ENCODE measurements at regions not wholly inside any gene's neighbourhood (a gene's known extent, or its start where the extent isn't known, plus 50 kb on each side); places are given as distances from the start of the nearest gene placed in this dataset.

- TF ChIP-seq, protein P1, sequence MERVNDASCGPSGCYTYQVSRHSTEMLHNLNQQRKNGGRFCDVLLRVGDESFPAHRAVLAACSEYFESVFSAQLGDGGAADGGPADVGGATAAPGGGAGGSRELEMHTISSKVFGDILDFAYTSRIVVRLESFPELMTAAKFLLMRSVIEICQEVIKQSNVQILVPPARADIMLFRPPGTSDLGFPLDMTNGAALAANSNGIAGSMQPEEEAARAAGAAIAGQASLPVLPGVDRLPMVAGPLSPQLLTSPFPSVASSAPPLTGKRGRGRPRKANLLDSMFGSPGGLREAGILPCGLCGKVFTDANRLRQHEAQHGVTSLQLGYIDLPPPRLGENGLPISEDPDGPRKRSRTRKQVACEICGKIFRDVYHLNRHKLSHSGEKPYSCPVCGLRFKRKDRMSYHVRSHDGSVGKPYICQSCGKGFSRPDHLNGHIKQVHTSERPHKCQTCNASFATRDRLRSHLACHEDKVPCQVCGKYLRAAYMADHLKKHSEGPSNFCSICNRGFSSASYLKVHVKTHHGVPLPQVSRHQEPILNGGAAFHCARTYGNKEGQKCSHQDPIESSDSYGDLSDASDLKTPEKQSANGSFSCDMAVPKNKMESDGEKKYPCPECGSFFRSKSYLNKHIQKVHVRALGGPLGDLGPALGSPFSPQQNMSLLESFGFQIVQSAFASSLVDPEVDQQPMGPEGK (CRISPR knock-in tag; IDR thresholded peaks at IDR 0.05; ENCODE audit: borderline replicate concordance) = no peak
- no peak for TF ChIP-seq FOXP4 (CRISPR knock-in tag; IDR thresholded peaks at IDR 0.05; ENCODE audit: borderline replicate concordance)
- TF ChIP-seq, protein P2, sequence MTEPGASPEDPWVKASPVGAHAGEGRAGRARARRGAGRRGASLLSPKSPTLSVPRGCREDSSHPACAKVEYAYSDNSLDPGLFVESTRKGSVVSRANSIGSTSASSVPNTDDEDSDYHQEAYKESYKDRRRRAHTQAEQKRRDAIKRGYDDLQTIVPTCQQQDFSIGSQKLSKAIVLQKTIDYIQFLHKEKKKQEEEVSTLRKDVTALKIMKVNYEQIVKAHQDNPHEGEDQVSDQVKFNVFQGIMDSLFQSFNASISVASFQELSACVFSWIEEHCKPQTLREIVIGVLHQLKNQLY (CRISPR knock-in tag; conservative IDR thresholded peaks at IDR 0.05) = no peak
- TF ChIP-seq, protein P3, sequence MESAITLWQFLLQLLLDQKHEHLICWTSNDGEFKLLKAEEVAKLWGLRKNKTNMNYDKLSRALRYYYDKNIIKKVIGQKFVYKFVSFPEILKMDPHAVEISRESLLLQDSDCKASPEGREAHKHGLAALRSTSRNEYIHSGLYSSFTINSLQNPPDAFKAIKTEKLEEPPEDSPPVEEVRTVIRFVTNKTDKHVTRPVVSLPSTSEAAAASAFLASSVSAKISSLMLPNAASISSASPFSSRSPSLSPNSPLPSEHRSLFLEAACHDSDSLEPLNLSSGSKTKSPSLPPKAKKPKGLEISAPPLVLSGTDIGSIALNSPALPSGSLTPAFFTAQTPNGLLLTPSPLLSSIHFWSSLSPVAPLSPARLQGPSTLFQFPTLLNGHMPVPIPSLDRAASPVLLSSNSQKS (CRISPR knock-in tag; IDR thresholded peaks at IDR 0.05) = no peak
- TF ChIP-seq, protein P4, sequence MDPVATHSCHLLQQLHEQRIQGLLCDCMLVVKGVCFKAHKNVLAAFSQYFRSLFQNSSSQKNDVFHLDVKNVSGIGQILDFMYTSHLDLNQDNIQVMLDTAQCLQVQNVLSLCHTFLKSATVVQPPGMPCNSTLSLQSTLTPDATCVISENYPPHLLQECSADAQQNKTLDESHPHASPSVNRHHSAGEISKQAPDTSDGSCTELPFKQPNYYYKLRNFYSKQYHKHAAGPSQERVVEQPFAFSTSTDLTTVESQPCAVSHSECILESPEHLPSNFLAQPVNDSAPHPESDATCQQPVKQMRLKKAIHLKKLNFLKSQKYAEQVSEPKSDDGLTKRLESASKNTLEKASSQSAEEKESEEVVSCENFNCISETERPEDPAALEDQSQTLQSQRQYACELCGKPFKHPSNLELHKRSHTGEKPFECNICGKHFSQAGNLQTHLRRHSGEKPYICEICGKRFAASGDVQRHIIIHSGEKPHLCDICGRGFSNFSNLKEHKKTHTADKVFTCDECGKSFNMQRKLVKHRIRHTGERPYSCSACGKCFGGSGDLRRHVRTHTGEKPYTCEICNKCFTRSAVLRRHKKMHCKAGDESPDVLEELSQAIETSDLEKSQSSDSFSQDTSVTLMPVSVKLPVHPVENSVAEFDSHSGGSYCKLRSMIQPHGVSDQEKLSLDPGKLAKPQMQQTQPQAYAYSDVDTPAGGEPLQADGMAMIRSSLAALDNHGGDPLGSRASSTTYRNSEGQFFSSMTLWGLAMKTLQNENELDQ (CRISPR knock-in tag; IDR thresholded peaks at IDR 0.05; ENCODE audit: borderline replicate concordance) = no peak
- TF ChIP-seq PTRF (tag; IDR thresholded peaks at IDR 0.05) = no peak
- no peak for TF ChIP-seq MEF2D (tag; conservative IDR thresholded peaks at IDR 0.05; ENCODE audit: low read depth)
- no peak for TF ChIP-seq ZNF79 (CRISPR knock-in tag; IDR thresholded peaks at IDR 0.05; ENCODE audit: low read depth)
- TF ChIP-seq NR2C1 (IDR thresholded peaks at IDR 0.05) = no peak
- TF ChIP-seq NR2C1 (tag; IDR thresholded peaks at IDR 0.05) = no peak
- TF ChIP-seq KAT2B (IDR thresholded peaks at IDR 0.05; ENCODE audit: low read depth, low read length) = no peak
- no peak for TF ChIP-seq CTBP1 (IDR thresholded peaks at IDR 0.05; ENCODE audit: borderline replicate concordance)
- TF ChIP-seq SMAD3 (CRISPR knock-in tag; conservative IDR thresholded peaks at IDR 0.05) = no peak
- TF ChIP-seq SPI1 (IDR thresholded peaks at IDR 0.05; ENCODE audit: borderline replicate concordance, low read depth, low read length) = no peak
- TF ChIP-seq, protein P5, sequence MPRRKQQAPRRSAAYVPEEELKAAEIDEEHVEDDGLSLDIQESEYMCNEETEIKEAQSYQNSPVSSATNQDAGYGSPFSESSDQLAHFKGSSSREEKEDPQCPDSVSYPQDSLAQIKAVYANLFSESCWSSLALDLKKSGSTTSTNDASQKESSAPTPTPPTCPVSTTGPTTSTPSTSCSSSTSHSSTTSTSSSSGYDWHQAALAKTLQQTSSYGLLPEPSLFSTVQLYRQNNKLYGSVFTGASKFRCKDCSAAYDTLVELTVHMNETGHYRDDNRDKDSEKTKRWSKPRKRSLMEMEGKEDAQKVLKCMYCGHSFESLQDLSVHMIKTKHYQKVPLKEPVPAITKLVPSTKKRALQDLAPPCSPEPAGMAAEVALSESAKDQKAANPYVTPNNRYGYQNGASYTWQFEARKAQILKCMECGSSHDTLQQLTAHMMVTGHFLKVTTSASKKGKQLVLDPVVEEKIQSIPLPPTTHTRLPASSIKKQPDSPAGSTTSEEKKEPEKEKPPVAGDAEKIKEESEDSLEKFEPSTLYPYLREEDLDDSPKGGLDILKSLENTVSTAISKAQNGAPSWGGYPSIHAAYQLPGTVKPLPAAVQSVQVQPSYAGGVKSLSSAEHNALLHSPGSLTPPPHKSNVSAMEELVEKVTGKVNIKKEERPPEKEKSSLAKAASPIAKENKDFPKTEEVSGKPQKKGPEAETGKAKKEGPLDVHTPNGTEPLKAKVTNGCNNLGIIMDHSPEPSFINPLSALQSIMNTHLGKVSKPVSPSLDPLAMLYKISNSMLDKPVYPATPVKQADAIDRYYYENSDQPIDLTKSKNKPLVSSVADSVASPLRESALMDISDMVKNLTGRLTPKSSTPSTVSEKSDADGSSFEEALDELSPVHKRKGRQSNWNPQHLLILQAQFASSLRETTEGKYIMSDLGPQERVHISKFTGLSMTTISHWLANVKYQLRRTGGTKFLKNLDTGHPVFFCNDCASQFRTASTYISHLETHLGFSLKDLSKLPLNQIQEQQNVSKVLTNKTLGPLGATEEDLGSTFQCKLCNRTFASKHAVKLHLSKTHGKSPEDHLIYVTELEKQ (CRISPR knock-in tag; IDR thresholded peaks at IDR 0.05) = no peak
- no peak for TF ChIP-seq ZNF431 (CRISPR knock-in tag; IDR thresholded peaks at IDR 0.05)
Observed at GRCh38 chr1:235049217-235049616, 79.4 kb downstream of the TOMM20 start (continued).

Measured in K562 (cell line).